Raji (cell line): ENCODE measurements at regions not wholly inside any gene's neighbourhood (a gene's known extent, or its start where the extent isn't known, plus 50 kb on each side); places are given as distances from the start of the nearest gene placed in this dataset.

Source experiments
- POLR2A ChIP-seq: IDR thresholded peaks from 2 replicates; pipeline ENCODE4 v1.6.1; 2011; ENCODE audit warnings: low read depth, low read length, control low read depth; ENCODE audit not compliant: insufficient read depth

- no peak for TF ChIP-seq POLR2A
Observed at GRCh38 chr3:177345049-177345972, 148.0 kb upstream of the TBL1XR1 start.

DNA sequence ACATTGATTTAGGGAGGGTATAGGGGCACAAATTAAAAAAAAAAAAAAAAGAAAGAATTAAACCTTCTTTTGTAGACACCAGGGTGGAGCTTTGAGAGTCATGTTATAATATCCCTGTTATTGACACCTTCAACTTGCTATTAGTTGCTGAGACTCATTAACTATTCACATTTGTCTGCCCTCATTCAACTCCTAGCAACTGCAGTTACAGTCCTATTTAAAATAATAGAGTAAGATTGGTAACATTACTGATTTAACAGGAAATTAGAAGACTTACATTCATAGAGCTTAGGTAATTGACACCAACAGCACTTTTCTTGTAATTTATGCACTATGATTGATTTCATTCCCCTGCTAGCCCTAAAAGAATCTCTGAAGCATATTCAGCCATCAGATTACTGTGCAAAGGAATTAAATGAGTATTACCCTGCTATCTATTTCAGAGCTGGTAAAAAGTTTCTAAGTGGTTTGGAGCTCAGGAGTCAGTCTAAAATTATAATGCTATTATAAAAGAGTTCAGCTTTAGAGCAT is 148.8 kb upstream of the TBL1XR1 start:
- TF ChIP-seq POLR2A: no peak

- no peak for TF ChIP-seq POLR2A
Observed at GRCh38 chr3:177346878-177347277, 149.6 kb upstream of the TBL1XR1 start.

GRCh38 chr3:177347611-177348010 is 150.3 kb upstream of the TBL1XR1 start:
- TF ChIP-seq POLR2A: no peak

DNA sequence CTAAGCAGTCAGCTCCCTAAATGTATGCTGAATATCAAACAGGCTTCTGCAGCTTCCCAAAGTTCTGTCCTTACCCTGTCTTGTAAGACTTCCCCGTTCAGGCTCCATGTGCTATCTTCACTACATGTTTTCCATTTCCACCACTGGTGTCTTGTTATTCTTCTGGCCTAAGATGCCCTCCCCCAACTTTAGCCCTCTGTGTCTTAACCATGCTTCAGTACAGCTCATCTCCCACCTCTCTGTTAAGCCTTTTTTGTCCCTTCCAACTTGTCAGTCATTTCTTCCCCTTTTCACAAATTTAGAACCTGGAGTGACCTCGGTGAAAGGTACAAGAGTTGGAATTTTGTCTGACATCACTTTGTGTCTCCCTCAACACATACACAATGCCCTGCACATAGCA is 151.7 kb upstream of the TBL1XR1 start:
- no peak for TF ChIP-seq POLR2A

GRCh38 chr3:177349384-177349783 is 152.1 kb upstream of the TBL1XR1 start:
- TF ChIP-seq POLR2A: no peak

GRCh38 chr3:177350121-177350520 is 152.8 kb upstream of the TBL1XR1 start:
- TF ChIP-seq POLR2A: no peak

DNA sequence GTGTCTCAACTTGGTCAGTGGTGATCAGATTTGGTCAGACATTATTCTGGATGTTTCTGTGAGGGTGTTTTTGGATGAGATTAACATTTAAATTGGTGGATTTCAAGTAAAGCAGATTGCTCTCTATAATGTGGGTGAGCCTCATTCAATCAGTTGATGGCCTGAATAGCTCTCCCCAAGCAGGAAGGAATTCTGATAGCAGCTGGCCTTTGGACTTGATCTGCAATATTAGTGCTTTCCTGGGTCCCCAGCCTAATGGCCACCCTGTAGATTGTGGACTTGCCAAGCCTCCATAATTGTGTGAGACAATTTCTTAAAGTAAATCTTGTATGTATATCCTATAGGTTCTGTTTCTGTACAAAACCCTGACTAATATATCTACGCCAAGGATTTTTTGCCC is 153.9 kb upstream of the TBL1XR1 start:
- TF ChIP-seq POLR2A: no peak

- TF ChIP-seq POLR2A: no peak
Observed at GRCh38 chr3:177351757-177352158, 154.5 kb upstream of the TBL1XR1 start.

DNA sequence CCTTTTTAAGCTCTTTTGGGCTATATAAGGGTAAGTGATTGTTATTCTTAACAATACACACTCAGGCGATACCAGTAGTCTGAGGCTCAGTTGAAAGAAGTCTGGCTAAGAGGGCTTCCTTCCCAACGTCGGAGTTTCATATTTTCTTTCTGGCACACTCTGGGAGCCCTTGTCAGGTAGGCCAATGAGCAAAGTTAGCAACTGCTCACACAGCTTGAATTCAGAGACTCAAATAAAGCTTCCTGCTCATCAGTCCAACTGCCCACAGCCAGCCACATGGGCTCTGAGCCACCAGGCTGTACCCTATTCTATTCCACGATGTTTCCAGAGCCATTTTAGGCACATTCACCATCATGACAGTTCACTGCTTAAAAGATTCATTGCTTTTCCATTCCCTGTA is 155.1 kb upstream of the TBL1XR1 start:
- no peak for TF ChIP-seq POLR2A

DNA sequence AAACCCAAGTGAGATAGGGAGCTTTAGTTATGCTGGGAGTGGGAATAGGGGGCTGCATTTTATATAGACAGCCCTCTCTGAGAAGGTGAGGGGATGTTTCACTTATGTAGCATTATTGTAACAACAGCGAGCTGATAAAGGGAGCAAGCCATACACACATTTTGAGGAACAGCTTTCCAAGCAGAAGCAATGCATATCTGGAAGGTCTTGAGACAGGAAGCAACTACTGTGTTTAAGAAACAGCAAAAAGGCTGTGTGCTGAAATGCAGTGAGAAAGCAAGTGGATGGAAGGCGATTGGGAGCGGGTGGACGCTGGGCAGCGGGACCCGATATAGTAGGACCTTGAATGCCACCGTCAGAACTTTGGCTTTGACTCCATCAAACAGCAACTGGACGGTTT is 155.9 kb upstream of the TBL1XR1 start:
- no peak for TF ChIP-seq POLR2A

- TF ChIP-seq POLR2A: no peak
Observed at GRCh38 chr3:177354466-177354865, 157.2 kb upstream of the TBL1XR1 start.

- no peak for TF ChIP-seq POLR2A
Observed at GRCh38 chr3:177356113-177356512, 158.8 kb upstream of the TBL1XR1 start.

DNA sequence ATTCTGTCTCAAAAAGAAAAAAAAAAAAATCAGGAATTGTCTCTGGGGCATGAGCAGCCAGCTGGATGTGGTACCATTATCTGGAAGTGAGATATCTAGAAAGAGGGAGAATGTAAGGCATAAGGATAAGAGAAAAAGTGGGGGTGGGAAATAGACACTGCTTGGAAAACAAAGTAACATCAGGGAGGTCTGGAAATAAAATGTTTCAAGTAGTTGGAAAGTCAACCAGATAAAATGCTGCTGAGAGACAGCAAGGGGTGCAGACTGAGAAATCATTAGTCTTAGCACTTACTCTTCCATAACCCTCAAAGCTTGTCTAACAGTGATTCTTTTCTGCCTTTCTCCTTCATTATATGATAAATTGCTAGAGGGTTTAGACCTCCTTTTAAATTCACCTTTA is 159.7 kb upstream of the TBL1XR1 start:
- no peak for TF ChIP-seq POLR2A

GRCh38 chr3:177357352-177358090 is 160.2 kb upstream of the TBL1XR1 start:
- peak; percentile 62; the same call in 1 of the 2 replicates for TF ChIP-seq POLR2A
